DND-41 (cell line): ENCODE measurements at regions not wholly inside any gene's neighbourhood (a gene's known extent, or its start where the extent isn't known, plus 50 kb on each side); places are given as distances from the start of the nearest gene placed in this dataset.

Experiments
- ATAC-seq: fragments of 200-7000 bp; cut with Tn5 transposase; 3 replicates; pipeline ENCODE4 v1.9.1; 2021; ENCODE audit warnings: low read depth; ENCODE audit not compliant: insufficient read depth
- DNase-seq: peaks from one replicate; pipeline ENCODE4 v3.0.0-alpha.2; 2020
- H2AFZ ChIP-seq: 2 replicates; pipeline ENCODE4 v1.6.0; 2012; ENCODE audit warnings: low read depth, low read length
- H3K27ac ChIP-seq: 2 replicates; pipeline ENCODE4 v1.5.1; 2012; ENCODE audit warnings: low read length, inconsistent platforms
- H3K27me3 ChIP-seq: fragments of 200-600 bp; sonication (generic); 2 replicates; pipeline ENCODE4 v1.6.0; 2012; ENCODE audit warnings: low read length, mild to moderate bottlenecking, inconsistent platforms; ENCODE audit not compliant: insufficient read depth, poor library complexity
- H3K36me3 ChIP-seq: 2 replicates; pipeline ENCODE4 v1.5.1; 2012; ENCODE audit warnings: low read length, inconsistent platforms; ENCODE audit not compliant: insufficient read depth
- H3K4me1 ChIP-seq: 2 replicates; pipeline ENCODE4 v1.5.1; 2012; ENCODE audit warnings: mild to moderate bottlenecking, low read length; ENCODE audit not compliant: insufficient read depth
- H3K4me2 ChIP-seq: 2 replicates; pipeline ENCODE4 v1.6.0; 2012; ENCODE audit warnings: mild to moderate bottlenecking, moderate library complexity, low read length, inconsistent platforms; ENCODE audit not compliant: insufficient read depth
- H3K4me3 ChIP-seq, 2 experiments: fragments of 200-600 bp in 1 of 2; shearing (Covaris generic) in 1 of 2; 2 replicates each; pipeline ENCODE4 v1.5.1; 2012 to 2016; ENCODE audit warnings: inconsistent platforms in 2 of 2, low read length in 2 of 2, mild to moderate bottlenecking in 2 of 2, low read depth in 1 of 2, moderate library complexity in 1 of 2
- H3K79me2 ChIP-seq: 2 replicates; pipeline ENCODE4 v1.6.0; 2012; ENCODE audit warnings: low read length, inconsistent platforms; ENCODE audit not compliant: insufficient read depth
- H3K9ac ChIP-seq: 2 replicates; pipeline ENCODE4 v1.6.0; 2012; ENCODE audit warnings: low read depth, mild to moderate bottlenecking, inconsistent platforms, low read length, moderate library complexity
- H3K9me3 ChIP-seq: 2 replicates; pipeline ENCODE4 v1.5.1; 2012; ENCODE audit warnings: low read length, moderate library complexity, mild to moderate bottlenecking, inconsistent platforms; ENCODE audit not compliant: insufficient read depth, severe bottlenecking
- H4K20me1 ChIP-seq: 2 replicates; pipeline ENCODE4 v1.6.0; 2012; ENCODE audit warnings: low read length; ENCODE audit not compliant: insufficient read depth
- CTCF ChIP-seq: IDR thresholded peaks from 2 replicates; pipeline ENCODE4 v1.5.1; 2012; ENCODE audit warnings: borderline replicate concordance, low read length, moderate library complexity, mild to moderate bottlenecking; ENCODE audit not compliant: poor library complexity, severe bottlenecking; ENCODE audit errors: extremely low read depth
- EZH2 ChIP-seq: IDR thresholded peaks from 3 replicates; pipeline ENCODE4 v1.6.1; 2012; ENCODE audit warnings: borderline replicate concordance, low read depth, mild to moderate bottlenecking, moderate library complexity, low read length, inconsistent platforms; ENCODE audit not compliant: severe bottlenecking

GRCh38 chr13:73870036-73870741 lies 264.0 kb downstream of the KLF12 start:
- Histone ChIP-seq H3K4me2 (no peak overlapping the region), H3K4me3 (no peak overlapping the region), H3K79me2 (peaks cover 33% of the 10 kb centered on the region), H3K4me1 (no peaks in the 10 kb centered on the region), H2AFZ (no peak overlapping the region), H3K9ac (no peak overlapping the region), H3K27me3 (no peaks in the 10 kb centered on the region), H3K9me3 (no peaks in the 10 kb centered on the region), H3K27ac (no peak overlapping the region), H4K20me1 (peaks cover 16% of the 10 kb centered on the region; the same call in 1 of the 2 replicates), H3K36me3 (peaks cover 8% of the 10 kb centered on the region; the same call in 1 of the 2 replicates)
- no peak for DNase-seq
- TF ChIP-seq EZH2 (no peak), CTCF (no peak)
- no peak for ATAC-seq

DNA sequence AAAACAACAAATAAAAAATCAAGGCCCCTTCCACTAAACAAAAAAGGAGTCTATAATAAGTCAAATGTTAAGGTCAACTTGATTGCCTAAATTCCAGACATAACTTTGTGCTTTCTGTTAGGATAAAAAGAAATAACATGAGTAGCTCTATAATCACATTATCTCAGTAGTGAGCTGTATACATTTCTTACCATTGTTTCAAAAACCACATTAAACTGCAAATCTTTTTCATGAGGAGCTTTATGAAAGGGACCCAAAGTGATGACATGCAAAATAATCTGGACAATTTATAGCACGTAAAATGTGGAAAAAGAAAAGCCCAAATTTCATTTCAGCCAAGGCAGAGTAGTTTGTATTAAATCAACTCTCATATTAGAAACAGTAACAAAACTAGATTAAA lies 269.2 kb downstream of the KLF12 start:
- Histone ChIP-seq H3K4me1 (no peaks in the 10 kb centered on the region), H4K20me1 (0 out of 2 replicates have a peak, but pooled peaks cover 7% of the 10 kb centered on the region), H3K9me3 (no peaks in the 10 kb centered on the region), H3K79me2 (peaks cover 31% of the 10 kb centered on the region), H3K27ac (no peak overlapping the region), H2AFZ (no peak overlapping the region), H3K27me3 (no peaks in the 10 kb centered on the region), H3K4me2 (no peak overlapping the region), H3K9ac (no peak overlapping the region), H3K4me3 (no peak overlapping the region), H3K36me3 (no peaks in the 10 kb centered on the region)
- TF ChIP-seq CTCF (no peak), EZH2 (no peak)
- DNase-seq (no peak), ATAC-seq (no peak)

DNA sequence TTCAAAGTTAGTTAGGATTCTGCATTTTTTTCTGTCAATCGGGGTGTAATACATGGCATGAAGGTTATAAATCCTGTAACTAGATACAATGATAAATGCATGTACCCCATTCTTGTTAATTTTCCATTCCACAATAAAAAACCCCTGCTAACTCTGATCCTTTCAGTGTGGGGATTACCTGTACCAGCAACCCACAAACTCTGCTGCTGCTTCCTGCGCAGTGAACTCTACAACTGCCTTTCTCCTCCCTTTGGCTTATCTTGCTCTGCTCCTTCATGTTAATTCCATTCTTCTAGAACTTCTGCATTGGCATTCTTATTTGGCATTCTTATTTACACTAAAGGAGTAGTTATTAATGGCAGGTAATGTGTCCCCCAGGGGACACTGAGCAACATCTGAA lies 273.1 kb downstream of the KLF12 start:
- Histone ChIP-seq H3K36me3 (no peaks in the 10 kb centered on the region), H3K79me2 (peaks cover 31% of the 10 kb centered on the region), H4K20me1 (0 out of 2 replicates have a peak, but pooled peaks cover 4% of the 10 kb centered on the region), H3K4me2 (no peak overlapping the region), H3K9me3 (no peaks in the 10 kb centered on the region), H3K9ac (no peak overlapping the region), H3K27ac (no peak overlapping the region), H3K4me1 (no peaks in the 10 kb centered on the region), H3K27me3 (no peaks in the 10 kb centered on the region), H3K4me3 (no peak overlapping the region), H2AFZ (no peak overlapping the region)
- ATAC-seq, result 0 out of 3 replicates have a peak, but pooled peaks have one; percentile 39
- TF ChIP-seq CTCF (no peak), EZH2 (no peak)
- no peak for DNase-seq
